ENCODE measurements at regions not wholly inside any gene's neighbourhood (a gene's known extent, or its start where the extent isn't known, plus 50 kb on each side); places are given as distances from the start of the nearest gene placed in this dataset.

- TF ChIP-seq CTCF (IDR thresholded peaks at IDR 0.05) (no peak), POLR2A (IDR thresholded peaks at IDR 0.05) (no peak)
These were observed 1305.0 kb downstream of the ROBO2 start for GRCh38 chr3:78344918-78345317.

All from esophagus squamous epithelium (tissue), 4 donors.